Left forelimb (tissue), 1 donor: ENCODE measurements at regions not wholly inside any gene's neighbourhood (a gene's known extent, or its start where the extent isn't known, plus 50 kb on each side); places are given as distances from the start of the nearest gene placed in this dataset.
"Not testable (repeated sequence)": the region's sequence is repeated elsewhere in the genome, so short reads cannot be mapped to it uniquely, and the experiment has no call there.

Source experiments
- DNase-seq: peaks from one replicate; pipeline ENCODE4 v3.0.0-alpha.2; 2018; ENCODE audit warnings: low spot score

GRCh38 chr6:139962654-139963347, 588.4 kb upstream of the CITED2 start:
- no peak for DNase-seq

DNA sequence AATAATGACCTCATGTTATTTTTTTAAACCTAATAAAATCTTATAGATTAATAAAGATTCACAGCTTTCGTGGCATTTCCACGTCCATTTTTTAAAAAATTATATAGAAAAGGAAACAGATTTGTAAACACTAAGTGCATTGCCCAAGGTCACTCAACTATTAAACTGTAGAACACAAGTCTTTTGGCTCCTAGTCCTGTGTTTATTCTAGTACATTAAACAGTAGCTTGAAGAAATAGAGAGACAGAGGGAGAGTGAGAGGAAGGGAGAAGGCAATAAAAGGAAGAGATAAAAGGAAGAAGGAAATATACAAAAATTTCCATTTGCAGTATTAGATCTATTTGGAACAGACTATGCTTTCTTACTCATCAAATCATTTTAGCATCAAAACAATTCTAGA, 586.7 kb upstream of the CITED2 start:
- no peak for DNase-seq

GRCh38 chr6:139960671-139961070, 586.2 kb upstream of the CITED2 start:
- no peak for DNase-seq

- DNase-seq, result no peak
These were observed 581.1 kb upstream of the CITED2 start for GRCh38 chr6:139955366-139956155.

DNA sequence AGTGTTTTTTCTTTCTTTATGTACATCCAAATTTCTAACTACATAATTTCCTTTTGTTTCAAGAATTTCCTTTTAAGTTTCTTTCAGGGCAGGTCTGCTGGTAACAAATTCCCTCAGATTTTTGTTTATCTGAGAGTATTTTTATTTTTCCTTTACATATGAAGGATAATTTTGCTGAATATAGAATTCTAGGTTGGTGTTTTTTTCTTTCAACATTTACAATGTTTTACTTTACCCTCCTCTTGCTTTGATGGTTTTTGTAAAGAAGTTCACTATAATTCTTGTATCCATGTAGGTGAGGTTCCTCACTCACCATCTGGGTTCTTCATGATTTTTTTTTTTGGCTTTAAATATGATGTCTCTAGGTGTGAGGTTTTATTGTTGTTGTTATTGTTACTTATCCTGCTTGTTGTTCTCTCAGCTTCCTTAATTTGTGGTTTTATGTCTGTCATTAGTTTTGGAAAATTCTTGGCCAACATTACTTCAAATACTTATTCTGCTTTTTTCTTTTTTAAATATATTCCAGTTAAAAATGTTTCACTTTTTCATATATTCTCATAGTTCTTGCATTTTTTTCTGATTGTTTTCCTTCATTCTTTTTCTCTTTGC, 580.1 kb upstream of the CITED2 start:
- DNase-seq, result no peak

- not testable (repeated sequence) for DNase-seq
These were observed 579.3 kb upstream of the CITED2 start for GRCh38 chr6:139953780-139954179.

GRCh38 chr6:139951172-139951571, 576.7 kb upstream of the CITED2 start:
- DNase-seq, result no peak

DNA sequence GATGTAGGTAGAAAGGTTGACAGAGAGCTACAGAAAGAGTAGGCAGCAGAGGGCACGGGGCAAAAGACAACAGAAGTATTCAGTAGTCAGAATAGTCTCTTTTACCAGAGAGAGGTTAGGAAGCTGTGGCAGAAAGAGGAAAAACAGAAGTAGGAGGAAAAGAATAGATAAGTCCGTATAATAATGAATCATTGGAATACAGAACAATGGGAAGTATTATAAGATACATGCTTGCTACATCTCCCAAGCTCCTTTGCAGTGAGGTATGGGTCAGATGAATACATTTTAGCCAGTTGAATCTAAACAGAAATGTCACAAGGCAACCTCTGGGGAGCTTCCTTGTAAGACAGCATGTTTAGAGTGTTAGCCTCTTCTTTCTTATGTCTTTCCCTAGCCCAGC, 570.5 kb upstream of the CITED2 start:
- DNase-seq, result no peak

DNA sequence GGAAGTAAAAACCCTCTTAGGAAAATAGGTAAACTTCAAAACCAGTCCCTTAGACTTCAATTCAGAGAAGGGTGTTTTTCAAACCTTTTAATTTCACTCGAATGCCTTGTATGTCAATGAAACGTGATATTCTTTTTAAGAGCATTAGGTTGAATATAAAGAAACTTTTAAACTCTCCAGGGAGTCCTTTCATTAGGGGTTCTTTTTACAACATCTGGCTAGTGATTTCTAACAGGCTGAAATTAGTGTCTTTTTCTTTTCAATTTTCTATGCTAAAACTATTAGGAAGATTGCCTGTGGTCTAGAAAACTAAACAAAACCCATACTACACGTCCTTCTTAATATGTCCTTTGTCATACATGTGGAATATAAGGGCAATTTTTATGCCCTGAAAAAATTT, 569.7 kb upstream of the CITED2 start:
- DNase-seq, result no peak

GRCh38 chr6:139943391-139943790, 568.9 kb upstream of the CITED2 start:
- DNase-seq, result no peak

GRCh38 chr6:139942331-139942730, 567.9 kb upstream of the CITED2 start:
- DNase-seq, result no peak

DNA sequence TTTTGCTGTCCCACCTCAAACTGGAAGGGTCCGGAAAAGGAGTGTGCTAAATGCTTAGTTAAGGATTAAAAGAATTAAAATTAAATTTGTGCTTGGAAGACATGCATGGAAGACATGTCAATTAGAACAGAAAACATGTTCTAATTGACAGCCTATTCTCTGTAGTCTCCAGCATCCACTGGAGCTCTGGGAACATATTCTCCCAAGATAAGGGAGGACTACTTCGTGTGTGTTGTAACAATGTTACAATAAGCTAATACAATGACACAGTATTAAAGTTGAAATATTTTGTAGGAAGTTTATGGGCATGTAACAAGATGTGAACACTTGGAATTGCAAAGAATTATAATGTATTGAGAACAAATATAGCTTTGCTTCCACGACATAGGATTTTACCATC, 567.4 kb upstream of the CITED2 start:
- DNase-seq, result no peak

DNA sequence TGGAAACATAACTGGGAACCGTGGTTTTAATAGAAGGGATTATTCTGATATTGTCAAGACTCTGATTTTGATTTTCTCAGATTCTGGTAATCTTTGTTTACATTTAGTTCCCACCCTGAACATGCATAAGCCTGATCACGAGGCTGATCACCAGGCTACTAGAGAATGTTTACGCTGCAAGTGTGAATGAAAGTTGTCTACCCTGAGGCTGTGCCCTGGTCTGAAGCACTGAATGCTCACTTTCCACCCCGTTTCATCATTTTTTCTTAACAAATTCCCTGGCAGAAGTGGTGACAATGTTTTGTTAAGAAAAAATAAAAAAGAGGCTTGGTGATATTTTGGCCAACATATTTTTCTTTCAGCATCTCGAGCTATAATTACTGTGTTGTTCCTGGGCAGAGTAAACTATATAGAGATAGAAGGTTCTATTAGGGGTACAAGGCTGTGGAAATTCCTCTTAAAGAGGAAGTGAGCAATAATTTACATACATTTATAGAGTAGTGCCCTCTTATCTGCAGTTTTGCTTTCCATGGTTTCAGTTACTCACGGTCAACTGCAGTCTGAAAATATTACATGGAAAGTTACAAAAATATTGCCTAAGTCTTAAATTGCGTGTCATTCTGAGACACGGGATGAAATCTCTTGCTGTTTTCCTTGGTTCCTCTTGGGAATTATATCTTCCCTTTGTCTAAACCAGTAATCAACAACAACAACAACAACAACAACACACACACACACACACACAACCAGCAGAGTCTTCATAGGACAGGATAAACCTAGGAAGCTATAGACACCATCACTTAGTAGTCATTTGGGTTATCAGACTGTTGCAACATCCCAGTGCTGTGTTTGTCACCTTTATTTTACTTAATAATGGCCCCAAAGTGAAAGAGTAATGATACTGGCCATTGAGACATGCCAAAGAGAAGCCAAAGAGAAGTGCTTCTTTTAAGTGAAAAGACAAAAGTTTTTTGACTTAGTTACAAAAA, 566.6 kb upstream of the CITED2 start:
- no peak for DNase-seq

- no peak for DNase-seq
These were observed 564.9 kb upstream of the CITED2 start for GRCh38 chr6:139939189-139939979.

GRCh38 chr6:139932671-139933070, 558.2 kb upstream of the CITED2 start:
- no peak for DNase-seq

GRCh38 chr6:139931747-139932146, 557.3 kb upstream of the CITED2 start:
- no peak for DNase-seq

DNA sequence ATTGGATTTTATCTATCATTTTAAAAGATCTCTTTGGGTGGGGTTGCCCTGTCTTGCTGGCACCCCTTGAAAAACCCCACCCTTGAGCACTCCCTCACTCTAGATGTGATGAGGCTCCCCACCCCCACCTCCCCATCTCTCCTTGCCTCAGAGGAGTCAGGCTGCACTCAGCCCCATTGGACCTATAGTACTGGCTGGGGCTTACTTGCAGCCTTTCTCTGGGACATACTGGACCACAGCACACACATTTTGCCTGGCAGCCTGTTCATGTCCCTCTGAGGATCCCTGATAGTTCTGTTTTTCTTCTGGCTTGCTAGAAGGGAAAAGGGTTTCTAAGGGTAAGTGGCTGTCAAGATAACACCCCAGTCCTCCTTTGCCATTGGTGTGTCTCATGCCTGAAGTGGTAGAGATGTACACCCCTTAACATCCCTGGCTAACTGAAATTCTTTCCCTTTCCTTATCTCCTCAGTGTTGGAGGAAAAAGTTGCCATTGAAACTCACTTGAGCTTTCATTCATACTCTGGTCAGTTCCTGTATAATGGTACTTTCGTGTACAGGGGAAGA, 553.4 kb upstream of the CITED2 start:
- DNase-seq, result no peak

- DNase-seq, result no peak
These were observed 552.8 kb upstream of the CITED2 start for GRCh38 chr6:139927236-139927635.

DNA sequence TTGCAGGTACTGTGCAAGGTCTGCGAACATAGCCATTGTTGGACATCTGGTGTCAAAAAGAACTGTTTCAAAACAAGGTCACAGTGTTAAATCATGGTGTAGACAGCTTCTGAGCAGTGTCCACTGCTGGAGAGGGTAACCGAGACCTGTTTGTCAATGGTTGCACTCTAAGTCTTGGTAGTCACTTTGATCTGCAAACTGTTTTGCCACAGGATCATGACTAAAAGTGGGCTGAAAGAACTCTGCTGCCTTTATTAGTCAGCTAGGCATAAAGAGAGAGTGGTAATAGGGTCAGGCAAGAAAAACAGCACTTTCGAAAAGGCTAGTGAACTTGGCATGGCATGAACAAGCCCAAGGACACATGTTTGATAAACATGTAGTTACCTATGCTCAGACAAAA, 552.3 kb upstream of the CITED2 start:
- no peak for DNase-seq

DNA sequence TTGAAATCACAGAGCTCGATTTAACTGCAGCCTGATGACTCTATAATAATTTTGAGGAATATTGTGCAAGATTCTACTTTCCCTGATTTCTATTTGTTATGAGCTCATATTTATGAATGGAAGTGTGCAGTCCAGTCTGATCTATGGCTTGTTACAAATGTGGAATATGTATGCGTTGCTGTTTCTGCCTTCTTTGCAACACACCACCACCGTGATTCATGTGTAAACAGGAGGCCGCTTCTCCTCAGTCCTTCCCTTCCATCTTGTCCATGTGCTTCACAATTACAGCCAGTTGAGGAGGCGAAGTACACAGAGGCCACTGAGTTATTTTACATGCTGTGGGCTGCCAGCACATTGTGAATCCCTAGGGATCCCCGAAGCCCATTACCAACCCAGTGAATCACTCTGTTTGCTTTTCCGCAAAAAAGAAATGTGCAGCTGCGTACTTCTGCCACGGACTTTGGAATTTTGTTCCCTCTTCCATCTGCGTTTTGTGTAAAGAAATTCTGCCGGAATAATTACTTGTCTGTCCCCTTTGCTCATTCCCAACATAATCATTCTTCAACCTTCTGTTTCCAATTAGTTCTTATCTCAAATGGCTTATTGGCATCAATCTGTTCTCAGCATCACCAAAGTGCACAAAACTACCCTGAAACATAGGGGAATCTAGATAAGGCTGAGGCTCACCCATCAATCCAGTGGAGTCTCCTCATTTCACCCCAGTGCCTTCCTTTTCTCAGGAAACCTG, 551.6 kb upstream of the CITED2 start:
- no peak for DNase-seq
